GM06990 (cell line): ENCODE measurements at regions not wholly inside any gene's neighbourhood (a gene's known extent, or its start where the extent isn't known, plus 50 kb on each side); places are given as distances from the start of the nearest gene placed in this dataset.

Experiments used
- DNase-seq: peaks from one replicate; pipeline ENCODE4 v3.0.0-alpha.2; 2011; ENCODE audit not compliant: insufficient read length; ENCODE audit errors: extremely low read depth
- H3K27me3 ChIP-seq: replicated peaks from 2 replicates; pipeline ENCODE4 v1.6.0; 2011; ENCODE audit warnings: low read length; ENCODE audit not compliant: control insufficient read depth, insufficient read depth
- H3K36me3 ChIP-seq: 2 replicates; pipeline ENCODE4 v1.5.1; 2011; ENCODE audit warnings: low read length; ENCODE audit not compliant: control insufficient read depth, insufficient read depth
- H3K4me3 ChIP-seq: replicated peaks from 2 replicates; pipeline ENCODE4 v1.5.1; 2011; ENCODE audit warnings: low read depth, mild to moderate bottlenecking, control low read depth, low read length
- CTCF ChIP-seq: IDR thresholded peaks from 2 replicates; pipeline ENCODE4 v1.5.1; 2011; ENCODE audit warnings: low read length, control low read depth, mild to moderate bottlenecking, inconsistent platforms; ENCODE audit not compliant: insufficient read depth, poor library complexity, severe bottlenecking

DNA sequence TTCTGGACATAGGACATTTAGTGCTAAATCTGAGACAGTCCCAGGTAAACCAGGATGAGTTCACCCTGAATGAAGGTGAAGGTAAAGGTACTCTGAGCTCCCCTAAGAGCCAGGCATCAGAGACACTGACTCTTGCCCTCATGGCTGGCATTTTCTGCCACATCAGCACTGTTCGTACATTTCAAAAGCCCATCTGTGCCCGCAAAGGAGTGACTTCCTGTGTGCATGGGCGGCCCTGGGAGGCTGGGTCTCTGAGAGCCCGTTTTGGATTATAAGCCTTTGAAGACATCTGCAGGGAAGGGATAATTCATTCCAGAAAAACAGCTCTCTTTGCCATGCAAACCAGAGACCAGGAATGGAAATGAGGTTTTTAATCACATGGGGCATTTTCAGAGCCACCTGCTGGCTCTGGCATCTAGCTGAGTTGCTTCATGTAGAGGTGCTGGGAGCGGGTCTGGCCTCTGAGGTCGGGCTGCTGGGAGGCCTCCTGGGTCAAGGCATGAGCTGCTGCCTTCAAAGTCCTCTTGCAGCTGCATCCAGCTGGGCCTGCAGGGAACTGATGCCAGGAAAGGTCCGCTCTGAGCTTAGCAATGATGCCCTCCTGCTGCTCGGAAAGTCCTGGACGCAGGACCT lies 348.3 kb downstream of the DHX35 start:
- Histone ChIP-seq H3K4me3 (no peak overlapping the region), H3K36me3 (no peaks in the 10 kb centered on the region), H3K27me3 (no peaks in the 10 kb centered on the region; the same call in 1 of the 2 replicates)
- DNase-seq: no peak
- no peak for TF ChIP-seq CTCF

DNA sequence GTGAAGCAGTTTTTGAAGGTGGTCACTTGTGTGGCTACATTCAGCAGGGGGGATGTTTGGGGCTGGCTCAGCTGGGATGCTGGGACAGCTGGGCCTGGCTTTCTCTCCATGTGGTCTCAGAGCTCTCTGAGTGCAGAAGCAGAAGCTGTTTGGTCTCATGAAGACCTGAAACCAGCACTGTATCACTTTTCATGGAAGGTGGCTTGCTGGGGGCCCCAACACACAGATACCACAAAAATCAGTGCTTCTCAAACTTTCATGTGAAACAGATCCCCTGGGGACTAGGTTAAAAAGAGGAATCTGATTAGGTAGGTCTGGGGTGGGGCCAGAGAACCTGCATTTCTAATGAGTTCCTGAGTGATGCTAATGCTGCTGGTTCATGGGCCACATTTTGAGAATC lies 347.3 kb downstream of the DHX35 start:
- TF ChIP-seq CTCF: no peak
- H3K27me3 ChIP-seq: no peaks in the 10 kb centered on the region; the same call in 1 of the 2 replicates
- peak; percentile 22 for DNase-seq

GRCh38 chr20:39302312-39302711 lies 340.2 kb downstream of the DHX35 start:
- H3K36me3 ChIP-seq: no peaks in the 10 kb centered on the region
- no peak overlapping the region for H3K4me3 ChIP-seq
- no peak for DNase-seq
- no peaks in the 10 kb centered on the region; the same call in 1 of the 2 replicates for H3K27me3 ChIP-seq
- TF ChIP-seq CTCF: no peak

More for the DNA sequence above, 347.3 kb downstream of the DHX35 start:
- no peak overlapping the region for H3K4me3 ChIP-seq
- no peaks in the 10 kb centered on the region for H3K36me3 ChIP-seq

- TF ChIP-seq CTCF: no peak
Measured at GRCh38 chr20:39299783-39300182, 337.6 kb downstream of the DHX35 start.

DNA sequence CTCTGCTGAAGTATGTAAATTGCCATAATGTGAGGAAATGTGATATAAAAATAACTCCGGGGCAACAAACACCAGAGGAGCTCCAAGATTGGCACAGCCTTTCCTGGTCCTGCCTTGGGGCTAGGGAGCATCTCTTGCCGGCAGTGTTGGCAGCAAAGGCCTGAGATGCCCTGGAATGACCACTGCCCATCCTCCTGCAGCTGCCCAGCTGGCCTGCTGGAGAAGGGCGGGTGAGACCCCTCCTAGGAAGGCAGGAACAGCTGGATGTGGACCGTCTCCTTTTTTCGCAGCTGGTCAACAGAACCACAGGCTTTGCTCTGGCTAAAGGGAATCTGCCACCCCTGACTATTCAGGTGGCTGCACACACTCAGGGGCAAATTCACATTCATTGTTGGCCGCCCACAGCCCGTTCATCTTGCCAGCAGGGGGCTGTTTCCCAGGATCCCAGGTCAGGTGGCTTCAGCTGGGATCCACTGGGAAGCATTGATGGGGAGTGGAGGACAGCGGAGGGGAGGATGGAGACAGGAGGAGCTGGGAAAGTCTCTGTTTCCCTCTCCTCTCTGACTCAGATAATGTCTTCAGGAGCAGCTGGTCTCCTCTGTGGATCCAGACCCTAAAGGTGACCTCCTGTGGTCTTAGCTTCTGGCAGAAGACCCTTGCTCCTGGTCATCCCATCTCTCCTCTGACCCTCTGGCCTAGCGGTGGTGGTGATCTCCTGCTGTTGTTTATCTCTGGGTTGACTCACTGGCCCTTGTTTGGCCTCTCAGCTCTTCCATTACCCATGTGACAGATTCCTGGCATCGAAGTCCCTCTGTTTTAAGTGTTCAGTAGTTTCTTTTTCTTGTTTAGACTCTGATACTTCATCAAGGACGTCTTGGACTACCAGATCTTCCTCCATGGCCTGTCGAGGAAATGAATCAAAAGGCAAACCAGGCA lies 336.7 kb downstream of the DHX35 start:
- TF ChIP-seq CTCF: no peak
- no peaks in the 10 kb centered on the region for H3K36me3 ChIP-seq
- no peaks in the 10 kb centered on the region; the same call in 1 of the 2 replicates for H3K27me3 ChIP-seq
- no peak overlapping the region for H3K4me3 ChIP-seq
- DNase-seq: no peak

More at GRCh38 chr20:39299783-39300182, 337.6 kb downstream of the DHX35 start:
- Histone ChIP-seq H3K36me3 (no peaks in the 10 kb centered on the region), H3K27me3 (no peaks in the 10 kb centered on the region; the same call in 1 of the 2 replicates), H3K4me3 (no peak overlapping the region)
- no peak for DNase-seq
